G401 (cell line): ENCODE measurements at regions not wholly inside any gene's neighbourhood (a gene's known extent, or its start where the extent isn't known, plus 50 kb on each side); places are given as distances from the start of the nearest gene placed in this dataset.

ENCODE experiments used
- DNase-seq: peaks from one replicate; pipeline ENCODE4 v3.0.0-alpha.2; 2015; ENCODE audit warnings: low spot score
- in situ Hi-C: cut with HindIII; loops from 2 replicates; pipeline ENCODE4 v1.10.0; 2016; ENCODE audit warnings: low sequenced_read_pairs, mixed read lengths

- peak; percentile 72 for DNase-seq
- in situ Hi-C loops = loop anchor here (5.0 kb wide), 1 partner anchor 190 kb away; no protein-coding TSS in a partner anchor
Measured at GRCh38 chr12:65517656-65518210, 239.2 kb downstream of the MSRB3 start.

GRCh38 chr12:65518771-65519170 is 240.3 kb downstream of the MSRB3 start:
- in situ Hi-C loops = loop anchor here (5.0 kb wide), 1 partner anchor 191 kb away; no protein-coding TSS in a partner anchor
- no peak for DNase-seq

DNA sequence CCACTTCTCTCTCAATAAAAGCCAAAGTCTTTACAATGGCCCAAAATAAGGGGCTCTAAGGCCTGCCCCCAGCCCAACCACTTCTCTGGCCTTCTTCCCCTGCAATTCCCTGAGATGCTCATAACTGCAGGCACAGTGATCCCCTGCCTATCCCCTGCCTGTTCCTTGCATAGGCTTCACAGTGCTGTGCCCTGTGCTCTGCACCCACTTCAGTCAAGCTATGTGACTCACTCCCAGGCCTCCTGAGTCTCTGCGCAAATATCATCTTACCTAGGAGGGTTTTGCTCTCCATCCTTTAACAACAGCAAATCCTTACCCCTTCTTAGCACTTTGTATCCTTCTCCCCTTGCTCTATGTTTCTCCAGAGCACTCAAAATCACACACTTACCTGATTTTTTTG is 242.2 kb downstream of the MSRB3 start:
- no peak for DNase-seq
- in situ Hi-C loops = no loop called here

- in situ Hi-C loops = no loop called here
- DNase-seq = no peak
Measured at GRCh38 chr12:65522956-65523860, 244.7 kb downstream of the MSRB3 start.

DNA sequence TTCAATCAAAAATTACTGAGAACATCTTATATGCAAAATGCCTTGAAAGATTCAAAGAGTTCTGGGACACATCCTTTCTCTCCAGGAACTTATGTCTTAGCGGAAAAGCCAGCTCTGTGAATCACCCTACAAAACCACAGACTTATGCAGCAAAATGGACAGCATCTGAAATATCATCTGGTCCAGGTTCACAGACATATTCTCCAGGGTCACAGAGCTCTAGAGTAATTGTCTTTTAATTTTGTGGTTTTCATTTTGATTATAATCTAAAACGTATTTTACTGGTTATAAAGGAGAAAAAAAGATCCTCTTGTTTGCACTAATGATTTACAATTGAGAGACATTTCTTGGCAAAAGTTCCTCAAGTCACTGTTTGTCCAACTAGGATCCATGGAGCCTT is 246.2 kb downstream of the MSRB3 start:
- no peak for DNase-seq
- in situ Hi-C loops = no loop called here

GRCh38 chr12:65525491-65526141 is 247.1 kb downstream of the MSRB3 start:
- in situ Hi-C loops = no loop called here
- peak; percentile 45 for DNase-seq

GRCh38 chr12:65526311-65526710 is 247.8 kb downstream of the MSRB3 start:
- in situ Hi-C loops = no loop called here

DNA sequence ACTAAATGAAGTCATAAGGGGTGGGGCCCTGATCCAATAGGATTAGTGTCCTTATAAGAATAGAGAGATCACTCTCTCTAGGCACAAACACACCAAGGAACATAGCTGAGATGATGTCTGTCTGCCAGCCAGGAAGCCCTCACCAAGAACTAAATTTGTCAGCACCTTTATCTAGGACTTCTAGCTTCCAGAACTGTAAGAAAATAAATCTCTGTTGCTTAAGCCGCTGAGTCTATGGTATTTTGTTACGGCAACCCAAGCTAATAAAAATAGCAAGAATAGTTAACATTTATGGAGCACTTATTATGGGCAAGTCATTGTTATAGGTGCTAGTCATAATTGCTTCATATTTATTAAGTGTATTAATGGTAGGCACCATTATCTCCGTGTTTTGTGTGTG is 249.6 kb downstream of the MSRB3 start:
- in situ Hi-C loops = no loop called here
- peak; percentile 52 for DNase-seq

More at GRCh38 chr12:65526311-65526710, 247.8 kb downstream of the MSRB3 start:
- no peak for DNase-seq

GRCh38 chr12:65529106-65529505 is 250.6 kb downstream of the MSRB3 start:
- DNase-seq = no peak
- in situ Hi-C loops = no loop called here

DNA sequence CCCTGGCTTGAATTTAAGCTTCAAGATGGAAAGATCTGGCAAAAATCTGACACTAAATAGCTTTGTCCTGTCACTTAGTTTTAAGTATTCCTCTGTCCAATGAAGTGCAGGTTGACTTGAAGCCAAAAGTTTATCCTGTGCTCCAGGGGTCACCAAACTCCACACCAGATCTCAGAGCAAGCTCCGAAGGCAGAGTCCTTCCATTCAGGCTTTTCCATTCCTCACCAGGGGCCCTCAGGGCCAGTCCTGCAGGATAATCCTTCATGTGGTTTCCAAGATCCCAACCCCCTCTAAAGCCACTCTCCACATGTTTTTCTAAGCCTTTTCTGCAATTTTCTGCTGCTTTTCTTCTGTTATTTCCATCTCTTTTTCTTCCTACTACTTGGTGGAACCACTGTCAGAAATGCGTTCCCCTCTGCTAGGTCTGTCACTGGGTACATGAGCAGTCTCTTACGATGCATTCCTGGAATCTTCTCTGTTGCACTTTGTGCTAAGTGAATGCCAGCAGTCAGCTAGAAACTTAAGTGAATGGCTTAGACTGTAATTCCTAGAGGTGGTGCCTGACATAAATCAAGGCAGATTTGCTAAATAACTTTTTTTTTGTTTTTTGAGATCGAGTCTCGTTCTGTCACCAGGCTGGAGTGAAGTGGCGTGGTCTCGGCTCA is 251.4 kb downstream of the MSRB3 start:
- DNase-seq = peak; percentile 73
- in situ Hi-C loops = no loop called here

GRCh38 chr12:65532162-65532561 is 253.7 kb downstream of the MSRB3 start:
- in situ Hi-C loops = no loop called here

DNA sequence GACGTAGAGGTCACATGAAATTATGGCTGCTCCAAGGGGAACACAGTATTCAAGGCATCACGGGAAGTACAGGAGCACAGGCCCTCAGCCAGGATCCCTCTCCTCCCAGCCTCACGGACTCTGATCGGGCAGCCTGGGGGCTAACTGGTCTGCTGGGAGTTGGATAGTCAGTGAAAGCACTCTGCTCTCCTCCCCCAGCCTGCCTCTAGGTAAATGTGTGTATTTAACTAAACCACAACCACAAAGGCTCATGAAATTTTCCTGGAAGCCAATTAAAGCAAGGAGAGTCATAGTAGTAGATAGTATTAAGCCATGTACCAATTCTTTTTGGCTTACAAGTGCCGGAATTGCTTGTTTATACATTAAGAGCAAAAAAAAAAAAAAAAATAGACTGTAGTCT is 254.3 kb downstream of the MSRB3 start:
- in situ Hi-C loops = no loop called here
- DNase-seq = peak; percentile 70

More at GRCh38 chr12:65532162-65532561, 253.7 kb downstream of the MSRB3 start:
- peak; percentile 65 for DNase-seq

GRCh38 chr12:65533177-65533883 is 254.8 kb downstream of the MSRB3 start:
- peak; percentile 77 for DNase-seq
- in situ Hi-C loops = no loop called here

DNA sequence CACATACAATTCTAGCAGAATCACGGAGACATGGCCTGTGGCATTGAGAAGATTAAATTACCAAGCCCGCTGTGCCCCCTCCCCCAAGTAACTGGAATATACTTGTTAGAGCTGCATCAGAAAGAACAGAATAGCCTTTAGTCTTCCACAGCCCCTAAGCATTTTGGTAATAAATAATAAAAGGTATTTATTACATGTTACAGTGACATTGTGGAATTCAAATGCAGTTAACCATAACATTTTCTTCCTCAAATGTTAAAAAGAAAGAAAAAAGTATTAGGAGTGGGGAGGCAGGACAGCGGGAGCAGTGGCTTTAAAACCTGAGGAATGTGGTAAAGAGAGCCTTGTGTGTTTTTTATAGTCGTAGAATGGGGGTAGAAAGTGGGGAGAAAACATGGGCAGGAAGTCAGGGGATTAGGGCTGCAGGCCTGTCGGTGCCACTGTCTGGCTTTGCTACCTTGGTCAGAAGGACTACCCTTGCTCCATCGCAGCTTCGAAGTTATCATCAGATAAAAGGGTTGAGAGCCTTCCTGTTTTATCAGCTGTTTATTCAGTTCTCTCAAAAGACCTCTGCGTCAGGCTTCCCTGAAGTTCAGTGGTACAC is 255.9 kb downstream of the MSRB3 start:
- in situ Hi-C loops = no loop called here

GRCh38 chr12:65535946-65536345 is 257.5 kb downstream of the MSRB3 start:
- in situ Hi-C loops = no loop called here
- no peak for DNase-seq

More for the DNA sequence above, 255.9 kb downstream of the MSRB3 start:
- peak; percentile 66 for DNase-seq

DNA sequence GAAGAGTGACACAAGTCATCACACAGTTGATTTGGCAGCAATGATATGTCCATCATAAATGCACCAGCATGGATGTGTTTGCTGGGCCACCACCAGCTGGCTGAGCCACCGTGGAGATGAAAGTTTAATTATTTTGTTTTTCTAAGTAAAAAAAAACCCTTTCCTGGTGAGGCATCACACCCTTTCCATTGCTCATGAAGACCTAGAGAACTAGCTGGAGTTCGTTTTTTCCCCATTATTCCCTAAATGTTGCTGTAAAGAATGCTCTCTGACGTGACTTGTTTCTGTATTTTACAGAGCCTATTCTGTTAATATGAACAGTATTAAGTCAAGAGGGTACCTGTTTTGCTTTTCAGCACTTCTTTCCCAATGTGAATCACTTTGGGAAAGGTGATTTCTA is 257.9 kb downstream of the MSRB3 start:
- DNase-seq = no peak
- in situ Hi-C loops = no loop called here

DNA sequence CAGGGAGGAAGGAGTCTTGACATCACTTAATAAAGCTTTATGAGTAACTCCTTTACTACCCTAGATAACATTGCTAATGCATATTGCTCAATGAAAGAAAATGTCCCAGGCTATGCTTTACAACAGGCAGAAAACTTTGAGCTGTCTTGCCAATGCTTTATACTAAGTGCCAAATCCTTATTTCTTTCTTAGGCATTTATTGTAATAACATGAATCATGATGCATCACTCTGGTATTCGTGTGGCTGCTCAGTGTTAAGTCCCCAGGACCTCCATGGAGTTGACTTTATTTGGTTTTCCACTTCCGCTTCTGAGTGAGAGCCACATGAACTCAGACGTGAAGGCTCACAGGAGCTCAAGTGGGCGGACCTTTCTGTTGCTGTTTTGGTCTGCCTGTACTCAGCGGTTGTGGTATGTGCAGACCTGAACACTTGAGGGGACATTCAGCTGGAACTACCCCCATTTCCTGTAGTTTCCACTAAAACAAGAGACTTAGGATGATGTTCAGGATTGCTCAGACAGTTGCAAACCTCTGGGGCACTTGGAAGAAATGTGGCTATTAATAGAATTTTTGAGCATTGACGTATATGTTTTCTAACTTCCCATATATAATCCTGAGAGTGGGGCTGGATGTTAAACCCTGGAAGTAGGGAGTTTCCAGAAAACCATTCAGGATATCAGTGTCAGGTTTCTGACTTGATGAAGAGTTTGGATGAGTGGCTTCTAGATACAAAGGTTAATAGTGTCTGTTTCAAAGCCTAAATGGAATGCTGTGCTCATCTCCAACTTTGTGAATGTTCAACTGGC is 258.6 kb downstream of the MSRB3 start:
- peak; percentile 81 for DNase-seq
- in situ Hi-C loops = no loop called here

GRCh38 chr12:65537978-65538377 is 259.5 kb downstream of the MSRB3 start:
- in situ Hi-C loops = no loop called here
- no peak for DNase-seq
